ENCODE measurements at regions not wholly inside any gene's neighbourhood (a gene's known extent, or its start where the extent isn't known, plus 50 kb on each side); places are given as distances from the start of the nearest gene placed in this dataset.

- DNase-seq (ENCODE audit: low spot score), result no peak
Measured at GRCh38 chr14:80446356-80446755, 235.1 kb upstream of the DIO2 start.

GRCh38 chr14:80445605-80446004 lies 234.3 kb upstream of the DIO2 start:
- DNase-seq (ENCODE audit: low spot score), result no peak

- DNase-seq (ENCODE audit: low spot score), result no peak
Measured at GRCh38 chr14:80434574-80435321, 223.4 kb upstream of the DIO2 start.

- no peak for DNase-seq (ENCODE audit: low spot score)
Measured at GRCh38 chr14:80433811-80434210, 222.5 kb upstream of the DIO2 start.

- DNase-seq (ENCODE audit: low spot score), result no peak
Measured at GRCh38 chr14:80428671-80429070, 217.4 kb upstream of the DIO2 start.

GRCh38 chr14:80428171-80428570 lies 216.9 kb upstream of the DIO2 start:
- DNase-seq (ENCODE audit: low spot score), result no peak

GRCh38 chr14:80427101-80427500 lies 215.8 kb upstream of the DIO2 start:
- DNase-seq (ENCODE audit: low spot score), result no peak

GRCh38 chr14:80426683-80427082 lies 215.4 kb upstream of the DIO2 start:
- DNase-seq (ENCODE audit: low spot score), result no peak

GRCh38 chr14:80425686-80426085 lies 214.4 kb upstream of the DIO2 start:
- DNase-seq (ENCODE audit: low spot score), result no peak

- no peak for DNase-seq (ENCODE audit: low spot score)
Measured at GRCh38 chr14:80419769-80420168, 208.5 kb upstream of the DIO2 start.

GRCh38 chr14:80419345-80419744 lies 208.0 kb upstream of the DIO2 start:
- DNase-seq (ENCODE audit: low spot score), result no peak

GRCh38 chr14:80415636-80416035 lies 204.3 kb upstream of the DIO2 start:
- DNase-seq (ENCODE audit: low spot score), result no peak

- DNase-seq (ENCODE audit: low spot score), result no peak
Measured at GRCh38 chr14:80414080-80414479, 202.8 kb upstream of the DIO2 start.

- no peak for DNase-seq (ENCODE audit: low spot score)
Measured at GRCh38 chr14:80404413-80404812, 193.1 kb upstream of the DIO2 start.

- no peak for DNase-seq (ENCODE audit: low spot score)
Measured at GRCh38 chr14:80403036-80403435, 191.7 kb upstream of the DIO2 start.

- no peak for DNase-seq (ENCODE audit: low spot score)
Measured at GRCh38 chr14:80395031-80395430, 183.7 kb upstream of the DIO2 start.

- DNase-seq (ENCODE audit: low spot score), result no peak
Measured at GRCh38 chr14:80393766-80394165, 182.5 kb upstream of the DIO2 start.

- DNase-seq (ENCODE audit: low spot score), result no peak
Measured at GRCh38 chr14:80390906-80391305, 179.6 kb upstream of the DIO2 start.

GRCh38 chr14:80388980-80389711 lies 177.8 kb upstream of the DIO2 start:
- DNase-seq (ENCODE audit: low spot score), result no peak

GRCh38 chr14:80387563-80387981 lies 176.3 kb upstream of the DIO2 start:
- no peak for DNase-seq (ENCODE audit: low spot score)

GRCh38 chr14:80385336-80385735 lies 174.0 kb upstream of the DIO2 start:
- no peak for DNase-seq (ENCODE audit: low spot score)

GRCh38 chr14:80383223-80383622 lies 171.9 kb upstream of the DIO2 start:
- no peak for DNase-seq (ENCODE audit: low spot score)

GRCh38 chr14:80381807-80382363 lies 170.6 kb upstream of the DIO2 start:
- no peak for DNase-seq (ENCODE audit: low spot score)
